HG03045 (cell line): ENCODE measurements at regions not wholly inside any gene's neighbourhood (a gene's known extent, or its start where the extent isn't known, plus 50 kb on each side); places are given as distances from the start of the nearest gene placed in this dataset.
"Not testable (repeated sequence)": the region's sequence is repeated elsewhere in the genome, so short reads cannot be mapped to it uniquely, and the experiment has no call there.

Experiments used
- ATAC-seq: cut with Tn5 transposase; IDR thresholded peaks from one replicate; pipeline ENCODE4 v1.9.1; 2021; ENCODE audit warnings: mild to moderate bottlenecking, moderate library complexity; ENCODE audit not compliant: unreplicated experiment

DNA sequence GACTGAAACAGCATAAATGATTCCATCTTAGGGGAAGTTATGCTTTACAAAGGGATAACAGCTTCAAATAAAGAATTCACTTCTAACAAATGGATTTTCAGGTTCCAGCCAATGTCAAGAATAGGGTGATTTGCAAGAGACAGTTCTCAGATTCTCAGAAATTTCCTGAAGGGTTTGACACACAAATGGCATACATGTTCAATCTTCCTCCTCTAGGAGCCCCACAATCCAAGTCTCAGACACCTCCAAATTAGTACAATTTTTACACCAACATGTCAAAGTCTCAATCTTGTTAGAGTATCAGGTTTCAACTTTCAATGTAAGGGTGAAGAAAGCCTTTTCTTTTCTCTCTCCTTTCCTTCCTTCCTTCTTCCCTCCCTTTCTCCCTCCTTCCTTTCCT is 996.6 kb downstream of the TLE1 start:
- no peak for ATAC-seq

DNA sequence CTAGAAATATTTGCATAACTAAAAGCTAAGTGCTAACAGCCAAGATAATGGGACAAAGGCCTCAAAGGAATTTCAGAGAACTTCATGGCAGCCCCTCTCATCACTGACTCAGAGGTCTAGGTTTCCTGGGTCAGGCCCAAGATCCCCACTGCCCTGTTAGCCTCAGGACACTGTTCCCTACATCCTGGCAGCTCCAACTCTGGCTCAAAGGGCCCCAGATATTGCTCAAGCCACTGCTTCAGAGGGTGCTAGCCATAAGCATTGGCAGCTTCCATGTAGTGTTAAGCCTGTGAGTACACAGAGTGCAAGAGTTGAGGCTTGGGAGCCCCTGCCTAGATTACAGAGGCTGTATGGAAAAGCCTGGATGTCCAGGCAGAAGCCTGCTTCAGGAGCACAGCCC is 998.1 kb downstream of the TLE1 start:
- no peak for ATAC-seq

DNA sequence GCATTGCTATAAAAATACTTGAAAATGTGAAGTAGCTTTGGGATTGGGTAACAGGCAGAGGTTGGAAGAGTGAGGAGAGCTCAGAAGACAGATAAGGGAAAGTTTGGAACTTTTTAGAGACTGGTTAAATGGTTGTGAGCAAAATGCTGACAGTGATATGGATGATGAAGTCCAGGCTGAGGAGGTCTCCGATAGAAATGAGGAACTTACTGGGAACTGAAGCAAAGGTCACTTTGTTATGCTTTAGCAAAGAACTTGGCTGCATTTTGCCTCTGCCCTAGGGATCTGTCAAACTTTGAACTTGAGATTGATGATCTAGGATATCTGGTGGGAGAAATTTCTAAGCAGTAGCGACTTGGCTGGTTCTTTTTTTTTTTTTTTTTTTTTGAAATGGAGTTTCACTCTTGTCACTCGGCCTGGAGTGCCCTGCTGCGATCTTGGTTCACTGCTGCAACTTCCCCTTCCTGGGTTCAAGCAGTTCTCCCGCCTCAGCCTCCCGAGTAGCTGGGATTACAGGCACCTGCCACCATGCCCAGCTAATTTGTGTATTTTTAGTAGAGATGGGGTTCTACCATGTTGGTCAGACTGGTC is 998.9 kb downstream of the TLE1 start:
- no peak for ATAC-seq

DNA sequence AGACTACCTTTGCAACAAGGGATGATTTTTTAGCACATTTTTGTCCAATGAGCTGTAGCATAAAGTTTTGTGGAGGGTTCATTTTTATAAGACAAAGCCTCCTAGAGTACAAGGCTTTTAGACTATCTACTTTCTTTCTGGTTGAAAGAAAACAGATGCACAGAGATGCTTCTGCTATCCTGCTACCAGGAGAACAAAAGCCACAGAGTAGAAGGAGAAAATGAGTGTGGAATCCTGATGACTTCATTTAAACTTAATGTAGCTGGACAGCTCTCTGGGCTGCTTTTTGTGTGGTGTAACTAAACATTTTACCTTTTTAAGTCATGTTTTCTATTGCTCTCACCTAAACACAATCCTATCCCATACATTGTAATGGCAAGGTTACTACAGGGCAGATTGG is 1009.4 kb downstream of the TLE1 start:
- ATAC-seq = no peak

DNA sequence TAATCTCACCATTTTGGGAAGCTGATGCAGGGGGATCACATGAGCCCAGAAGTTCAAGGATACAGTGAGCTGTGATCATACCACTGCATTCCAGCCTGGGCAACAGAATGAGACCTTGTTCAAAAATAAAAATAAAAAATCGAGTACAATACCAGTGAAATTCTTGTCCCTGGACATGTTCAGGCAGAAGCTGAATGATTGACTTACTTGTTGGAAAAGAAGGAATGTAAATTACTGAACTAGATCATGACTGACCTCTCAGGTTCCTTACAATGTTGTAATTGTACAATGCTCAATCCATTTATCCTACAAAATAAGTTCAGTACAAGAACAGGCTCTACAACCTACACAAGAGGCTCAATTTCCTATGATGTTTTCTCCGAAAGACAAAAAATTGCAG is 1010.4 kb downstream of the TLE1 start:
- ATAC-seq = no peak

DNA sequence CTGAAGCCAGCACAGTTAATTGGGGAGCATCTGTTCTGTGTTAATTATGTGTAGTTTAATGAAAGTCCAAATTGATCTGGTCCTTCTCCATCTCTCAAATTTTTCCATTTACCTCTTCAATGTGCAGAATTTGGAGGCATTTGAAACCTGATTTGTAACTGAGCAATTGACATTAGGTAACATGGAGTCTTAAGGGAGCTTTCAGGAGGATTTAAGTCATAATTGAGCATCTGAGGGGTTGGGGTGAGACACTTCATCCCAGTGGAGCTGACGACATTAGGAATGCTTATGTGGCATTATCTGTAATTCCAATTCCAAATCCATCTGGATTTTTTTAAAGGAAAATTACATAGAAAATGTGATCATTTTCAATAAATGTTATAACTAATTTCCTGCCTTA is 1015.9 kb downstream of the TLE1 start:
- ATAC-seq = no peak

DNA sequence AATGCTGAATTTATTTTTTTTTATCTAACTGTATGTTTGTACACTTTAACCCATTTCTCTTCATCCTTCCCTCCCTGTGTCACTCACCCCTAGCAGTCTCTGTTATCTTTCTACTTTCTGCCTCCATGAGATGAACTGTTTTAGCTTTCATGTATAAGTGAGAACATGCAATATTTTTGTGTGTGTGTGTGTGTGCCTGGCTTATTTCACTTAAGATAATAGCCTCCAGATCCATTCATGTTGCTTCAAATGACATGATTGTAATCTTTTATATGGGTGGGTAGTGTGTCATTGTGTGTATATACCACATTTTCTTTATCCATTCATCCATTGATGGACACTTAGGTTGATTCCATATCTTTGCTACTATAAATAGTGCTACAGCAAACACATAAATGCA is 1023.9 kb downstream of the TLE1 start:
- no peak for ATAC-seq

DNA sequence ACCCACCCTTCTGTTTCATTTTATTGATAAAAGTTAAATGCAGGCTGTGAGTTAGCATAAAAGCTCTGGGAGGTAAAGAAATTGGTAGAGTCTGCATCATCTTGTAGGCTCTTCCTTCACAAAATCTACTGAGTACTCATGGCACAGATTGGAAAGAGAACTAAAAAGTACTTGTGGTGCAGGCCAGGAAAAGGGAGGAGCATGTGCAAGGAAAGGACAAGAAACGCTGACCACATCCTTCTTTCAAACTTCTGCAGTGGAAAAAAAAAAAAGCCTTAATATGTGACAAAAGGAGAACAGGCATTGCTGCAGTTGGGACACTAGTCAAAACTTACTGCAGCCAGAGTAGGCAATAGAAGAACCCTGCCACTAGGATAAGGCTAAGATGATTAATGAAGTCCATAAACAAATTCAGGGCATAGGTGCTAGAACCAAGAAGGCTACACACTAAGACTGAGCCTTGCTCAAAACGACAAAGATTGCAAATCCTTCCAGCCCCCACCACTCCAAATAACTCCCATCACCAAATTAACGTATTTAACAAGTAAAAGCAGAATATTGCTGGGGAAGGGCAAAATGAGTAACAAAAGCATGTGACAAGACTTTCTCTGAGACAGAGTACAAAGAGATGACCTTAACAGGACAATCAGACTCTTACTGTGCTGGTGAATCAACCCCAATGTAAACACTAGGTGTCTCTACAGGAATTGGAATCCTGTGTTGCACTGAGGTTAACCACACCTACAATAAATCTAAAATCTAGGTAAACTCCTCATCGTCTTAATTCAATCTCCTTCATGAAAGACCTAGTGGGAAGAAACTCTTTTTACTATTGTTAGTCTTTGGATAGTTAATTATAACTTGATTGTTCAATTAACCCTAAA is 1024.8 kb downstream of the TLE1 start:
- no peak for ATAC-seq

DNA sequence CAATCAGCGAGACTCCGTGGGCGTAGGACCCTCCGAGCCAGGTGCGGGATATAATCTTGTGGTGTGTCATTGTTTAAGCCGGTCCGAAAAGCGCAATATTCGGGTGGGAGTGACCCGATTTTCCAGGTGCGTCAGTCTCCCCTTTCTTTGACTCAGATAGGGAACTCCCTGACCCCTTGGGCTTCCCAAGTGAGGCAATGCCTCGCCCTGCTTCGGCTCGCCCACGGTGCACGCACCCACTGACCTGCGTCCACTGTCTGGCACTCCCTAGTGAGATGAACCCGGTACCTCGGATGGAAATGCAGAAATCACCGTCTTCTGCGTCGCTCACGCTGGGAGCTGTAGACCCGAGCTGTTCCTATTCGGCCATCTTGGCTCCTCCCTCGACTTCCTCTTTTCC is 1029.6 kb downstream of the TLE1 start:
- not testable (repeated sequence) for ATAC-seq

DNA sequence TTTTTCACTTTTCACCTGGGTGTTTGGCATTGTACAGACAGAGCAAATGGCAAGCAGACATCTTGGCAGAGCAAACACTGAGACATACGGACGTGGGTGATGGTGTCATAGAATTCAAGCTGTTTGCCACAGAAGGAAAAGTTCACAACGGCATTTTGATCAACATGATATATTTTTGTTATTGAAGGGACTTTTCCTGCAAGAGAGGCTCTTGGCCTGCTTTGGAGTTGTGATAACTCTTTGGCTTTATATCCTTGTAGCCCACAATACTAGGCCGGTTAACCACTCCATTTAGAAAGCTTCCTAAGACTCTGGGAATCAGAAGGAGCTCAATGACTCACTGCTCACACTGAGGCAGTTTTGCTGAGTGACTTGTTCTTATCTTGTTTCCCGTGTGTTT is 1038.3 kb downstream of the TLE1 start:
- no peak for ATAC-seq

DNA sequence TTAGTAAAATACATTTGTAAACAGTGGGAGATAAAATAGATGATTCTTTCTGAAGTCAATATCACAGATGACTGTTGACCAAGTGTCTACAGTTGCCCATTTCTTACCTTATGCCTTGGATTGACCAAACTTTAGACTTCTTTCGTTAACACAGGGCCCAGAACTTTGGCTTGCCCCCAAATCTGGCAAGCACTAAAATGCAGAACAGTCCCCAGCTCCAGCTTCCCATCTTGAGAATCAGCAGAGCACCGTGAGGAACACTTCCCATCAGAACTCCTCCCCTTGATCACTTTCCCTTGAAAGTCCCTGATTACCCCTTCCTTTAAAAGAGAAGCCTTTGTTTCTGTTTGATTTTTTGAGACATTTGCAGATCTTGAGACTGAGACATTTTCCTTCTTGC is 1039.9 kb downstream of the TLE1 start:
- no peak for ATAC-seq

DNA sequence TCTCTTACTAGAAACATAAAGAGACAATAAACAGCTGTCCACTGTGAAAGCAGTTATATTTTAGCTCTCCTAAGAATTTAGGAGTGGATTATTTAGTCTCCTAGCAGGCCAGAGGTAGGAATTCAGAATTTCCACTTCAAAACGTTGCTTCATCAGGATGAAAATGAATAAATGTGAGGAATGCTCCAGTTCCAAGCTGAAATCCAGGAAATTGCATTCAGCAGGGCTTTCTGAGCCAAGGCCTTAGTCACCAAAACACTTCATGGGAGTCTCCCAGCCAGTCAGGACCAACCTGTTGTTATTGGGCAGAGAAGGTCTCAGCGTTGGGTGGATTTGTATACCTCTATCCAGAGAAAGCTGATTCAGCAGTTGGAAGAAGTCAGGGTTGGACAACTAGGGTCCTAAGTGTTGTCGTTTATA is 1040.3 kb downstream of the TLE1 start:
- no peak for ATAC-seq

DNA sequence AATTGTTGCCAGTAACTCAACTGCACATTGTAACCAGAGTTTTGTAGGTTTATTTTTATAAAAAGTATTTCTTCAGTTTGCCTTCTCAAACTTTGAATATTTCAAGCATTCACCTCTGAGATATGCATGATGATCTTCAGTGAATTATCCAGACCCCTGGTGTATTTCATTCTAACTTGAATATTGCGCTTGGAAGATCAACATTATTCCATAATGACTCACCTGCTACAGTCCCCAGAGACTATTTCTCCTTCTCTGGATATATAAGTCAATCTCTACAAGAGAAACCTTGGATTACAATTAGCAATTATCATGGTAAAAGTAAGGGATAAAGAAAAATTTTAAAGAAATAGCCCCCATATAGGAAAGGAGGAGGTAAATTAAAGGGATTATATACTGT is 1041.0 kb downstream of the TLE1 start:
- ATAC-seq = no peak

DNA sequence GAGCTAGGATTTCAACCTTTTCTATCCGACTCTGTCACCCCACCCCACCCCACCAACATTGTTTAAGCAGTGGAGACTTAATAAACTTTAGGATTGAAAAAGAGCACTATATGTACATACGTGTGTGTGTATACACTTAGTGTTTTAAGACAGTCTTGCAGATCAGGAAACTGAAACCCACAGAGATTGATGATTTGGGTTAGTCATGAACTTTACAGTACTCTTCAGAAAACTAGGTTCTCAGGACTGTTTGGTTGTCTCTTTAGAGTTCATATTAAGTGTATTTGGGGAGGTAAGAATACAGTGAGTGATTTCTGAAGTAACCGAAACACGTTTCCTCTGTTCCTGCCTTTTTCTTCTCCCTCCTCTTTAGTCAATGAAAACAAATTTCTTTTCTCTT is 1043.1 kb downstream of the TLE1 start:
- no peak for ATAC-seq

DNA sequence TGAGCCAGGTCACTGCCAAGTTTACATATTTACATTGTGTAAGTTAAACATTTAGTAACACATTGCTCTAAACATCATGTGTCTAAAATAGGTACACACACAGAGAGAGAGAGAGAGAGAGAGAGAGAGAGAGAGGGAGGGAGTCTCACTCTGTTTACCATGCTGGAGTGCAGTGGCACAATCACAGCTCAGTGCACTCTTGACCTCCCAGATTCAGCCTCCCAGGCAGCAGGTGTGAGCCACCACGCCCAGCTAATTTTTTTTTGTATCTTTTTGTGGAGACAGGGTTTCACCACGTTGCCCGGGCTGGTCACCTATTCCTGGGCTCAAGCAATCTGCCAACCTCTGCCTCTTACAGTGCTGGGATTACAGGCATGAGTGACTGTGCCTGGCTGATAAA is 1045.3 kb downstream of the TLE1 start:
- no peak for ATAC-seq

DNA sequence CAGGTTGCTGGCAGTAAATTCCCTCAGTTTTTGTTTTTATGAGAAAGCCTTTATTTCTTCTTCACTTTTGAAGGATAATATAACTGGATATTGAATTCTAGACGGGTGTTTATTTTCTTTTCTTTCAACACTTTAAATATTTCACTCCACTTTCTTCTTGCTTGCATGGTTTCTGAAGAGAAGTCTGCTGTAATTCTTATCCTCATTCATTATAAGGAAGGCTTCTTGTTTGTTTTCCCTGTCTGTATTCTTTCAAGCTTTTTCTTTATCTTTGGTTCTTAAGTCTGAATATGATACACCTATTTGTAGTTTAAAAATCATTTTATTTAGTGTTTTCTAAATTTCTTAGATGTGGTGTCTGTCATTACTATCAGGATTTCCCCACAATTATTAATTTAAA is 1054.3 kb downstream of the TLE1 start:
- ATAC-seq = no peak

DNA sequence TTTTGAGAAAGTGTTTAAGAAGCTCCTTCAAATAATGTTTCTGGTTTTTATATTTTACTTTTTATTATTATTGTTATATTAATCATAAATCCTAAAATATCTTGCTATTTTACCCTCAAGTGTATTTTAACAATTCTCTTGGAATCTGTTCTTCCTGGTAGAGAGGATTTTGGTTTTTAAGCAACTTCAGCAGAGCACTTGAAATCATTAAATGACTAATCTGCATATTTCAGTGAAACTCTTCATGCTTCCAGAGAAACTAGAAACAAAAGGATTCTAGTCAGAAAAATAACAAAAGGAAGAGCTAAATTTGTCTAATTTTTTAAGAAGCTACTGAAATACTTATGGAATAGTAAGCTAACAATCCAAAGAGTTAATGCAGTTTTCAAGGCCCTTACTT is 1057.3 kb downstream of the TLE1 start:
- no peak for ATAC-seq

DNA sequence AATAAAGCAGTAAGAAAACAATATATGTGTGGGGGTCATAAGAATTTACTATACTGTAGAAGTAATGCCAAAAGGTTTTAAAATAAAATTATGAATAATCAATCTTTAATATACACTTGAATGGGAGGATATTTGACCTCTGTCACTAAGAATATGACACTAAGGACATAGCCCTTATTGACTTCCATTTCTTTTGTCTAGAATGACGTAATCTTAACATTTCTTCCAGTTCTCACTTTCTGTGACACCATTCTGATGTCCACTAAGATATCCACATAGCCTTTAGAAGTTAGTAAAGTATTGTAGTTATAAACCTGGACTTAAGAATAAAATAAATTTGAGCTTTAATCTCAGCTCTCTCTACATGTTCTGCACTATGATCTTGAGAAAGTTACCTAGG is 1050.7 kb downstream of the TLE4 start:
- no peak for ATAC-seq

DNA sequence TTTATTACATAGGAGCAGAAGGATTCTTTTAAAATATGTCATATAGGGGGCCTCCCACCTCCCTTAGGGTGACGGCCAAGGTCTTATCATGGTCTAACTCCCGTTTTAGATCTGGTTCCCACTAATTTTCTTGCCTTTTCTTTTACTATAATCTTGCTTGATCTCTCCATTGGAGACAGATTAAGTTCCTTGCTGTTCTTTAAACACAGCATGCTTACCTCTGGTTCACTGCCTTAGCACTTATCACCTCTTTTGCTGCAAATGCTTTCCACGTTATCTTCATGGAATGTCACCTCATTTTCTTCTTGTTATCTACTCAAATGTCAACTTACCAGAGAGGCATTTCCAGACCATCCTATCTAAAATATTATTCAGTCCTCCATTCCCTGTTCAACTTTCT is 1047.6 kb downstream of the TLE4 start:
- no peak for ATAC-seq

DNA sequence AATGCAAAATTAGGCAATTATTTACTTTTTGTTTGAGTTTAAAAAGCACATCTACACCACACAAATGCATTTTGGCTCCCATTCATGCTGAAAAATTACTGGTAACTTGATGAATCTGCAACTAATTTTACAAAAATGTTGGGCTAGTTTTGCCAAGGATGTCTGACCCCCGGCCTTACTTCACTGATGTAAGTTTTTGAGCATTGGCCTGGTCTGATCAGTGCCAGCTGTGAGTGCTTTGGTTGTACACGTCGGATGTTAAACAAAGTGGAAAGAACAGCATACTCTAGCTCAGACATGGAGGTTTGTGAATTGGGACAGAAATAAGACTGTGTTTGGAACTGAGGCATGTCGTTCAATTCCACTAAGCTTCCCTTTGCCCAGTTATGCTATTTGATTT is 1044.2 kb downstream of the TLE4 start:
- ATAC-seq = no peak

DNA sequence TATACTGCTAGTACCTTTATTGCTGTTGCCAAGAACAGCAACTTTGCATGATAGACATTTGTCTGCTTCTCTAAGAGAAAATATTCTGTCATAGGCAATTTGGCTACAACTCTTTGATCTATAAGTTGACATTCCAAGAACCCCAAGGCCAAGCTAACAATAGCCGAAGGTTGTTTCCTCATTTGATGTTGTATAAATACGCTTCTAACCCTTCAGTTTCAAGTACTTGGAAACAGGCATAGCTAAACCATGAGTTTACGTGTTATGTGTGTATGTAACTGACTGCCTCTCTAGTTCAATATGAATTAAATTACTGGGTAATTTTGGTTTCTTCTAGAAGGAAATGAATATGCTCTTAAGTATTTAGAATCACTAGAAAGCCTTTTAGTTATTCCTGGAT is 1034.0 kb downstream of the TLE4 start:
- no peak for ATAC-seq

DNA sequence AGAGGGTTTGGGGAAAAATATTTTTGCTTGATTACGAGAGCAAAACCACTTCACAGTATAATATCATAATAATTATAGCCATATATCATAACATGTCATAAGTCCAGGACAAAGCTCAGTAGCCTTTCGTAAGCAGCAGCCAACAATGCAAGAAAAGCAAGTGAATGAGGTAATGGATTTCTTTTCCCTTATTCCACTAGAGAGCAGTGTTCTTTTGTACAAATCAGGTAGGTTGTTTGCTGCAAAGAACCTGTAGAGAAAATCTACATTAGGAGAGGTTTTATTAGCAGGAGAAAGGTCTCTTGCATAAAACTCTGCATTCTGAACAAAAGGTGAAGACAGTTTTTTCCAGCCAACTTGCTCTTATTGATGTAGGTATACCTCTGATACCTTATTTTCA is 1033.4 kb downstream of the TLE4 start:
- ATAC-seq = no peak

DNA sequence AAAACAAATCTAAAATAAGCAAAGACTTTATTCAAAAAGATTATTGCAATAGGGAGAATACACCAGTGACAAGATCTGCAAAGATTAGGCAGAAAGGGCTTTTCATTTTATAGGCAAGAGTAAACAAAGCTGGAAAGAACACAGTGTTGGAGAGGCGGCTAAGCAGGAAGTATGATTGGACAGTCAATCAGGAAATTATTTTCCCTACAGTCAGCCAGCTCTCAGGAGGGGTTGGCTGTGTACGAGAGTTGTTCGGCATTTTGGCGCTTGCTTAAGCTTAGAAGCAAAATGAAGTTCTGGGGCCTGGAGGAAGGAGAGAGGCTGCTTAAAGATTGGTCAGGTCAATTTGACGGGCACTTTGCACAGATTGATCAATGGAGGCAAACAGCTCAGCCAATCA is 1030.5 kb downstream of the TLE4 start:
- ATAC-seq = no peak
